Heart left ventricle (tissue), 16 donors: ENCODE measurements at regions not wholly inside any gene's neighbourhood (a gene's known extent, or its start where the extent isn't known, plus 50 kb on each side); places are given as distances from the start of the nearest gene placed in this dataset.

Experiments used
- ATAC-seq, 4 donors: fragments of 200-7000 bp; cut with Tn5 transposase; one replicate each; pipeline ENCODE4 v1.9.1; 2020 to 2022; ENCODE audit warnings: moderate library complexity in 4 of 4, mild to moderate bottlenecking in 3 of 4, moderate number of reproducible peaks in 1 of 4
- DNase-seq, 5 donors: peaks; one replicate each; pipeline ENCODE4 v3.0.0-alpha.2; 2020
- H3K27ac ChIP-seq, 12 donors: fragments of 200-600 bp; sonication (generic) in 4 of 12; one replicate each; pipeline versions ENCODE4 v1.5.0 to v1.8.0; 2016 to 2022; ENCODE audit warnings: mild to moderate bottlenecking in 2 of 12
- H3K27me3 ChIP-seq, 9 donors: fragments of 200-600 bp; sonication (generic) in 2 of 9; one replicate each; pipeline versions ENCODE4 v1.5.1 to v1.8.0; 2016 to 2022; ENCODE audit warnings: mild to moderate bottlenecking in 3 of 9
- H3K36me3 ChIP-seq, 9 donors: fragments of 200-600 bp; sonication (generic) in 2 of 9; one replicate each; pipeline versions ENCODE4 v1.5.0 to v1.8.0; 2018 to 2022; ENCODE audit warnings: mild to moderate bottlenecking in 2 of 9
- H3K4me1 ChIP-seq, 12 donors: fragments of 200-600 bp; sonication (generic) in 4 of 12; one replicate each; pipeline versions ENCODE4 v1.5.0 to v1.8.0; 2016 to 2022; ENCODE audit warnings: mild to moderate bottlenecking in 3 of 12
- H3K4me3 ChIP-seq, 12 donors: fragments of 200-600 bp; sonication (generic) in 4 of 12; one replicate each; pipeline versions ENCODE4 v1.5.0 to v1.8.0; 2017 to 2022; ENCODE audit warnings: mild to moderate bottlenecking in 9 of 12, moderate library complexity in 4 of 12
- H3K9me3 ChIP-seq, 12 donors: fragments of 200-600 bp; sonication (generic) in 4 of 12; one replicate each; pipeline versions ENCODE4 v1.5.0 to v1.8.0; 2016 to 2022; ENCODE audit warnings: mild to moderate bottlenecking in 1 of 12
- POLR2A ChIP-seq, 2 donors: fragments of 450-650 bp; IDR thresholded peaks; one replicate each; pipeline ENCODE4 v1.6.1; 2017; ENCODE audit warnings: antibody characterized with exemption in 2 of 2, mild to moderate bottlenecking in 2 of 2, moderate library complexity in 2 of 2
- WGBS, 4 donors: extraction: QIAGEN DNeasy Blood & Tissue Kit in 2 of 4; methylation state at CpG; one replicate each; pipeline versions ENCODE4 v1.1.5 to v1.1.7; 2013 to 2018; 5-methylcytosine and 5-hydroxymethylcytosine counted together
- intact Hi-C, 10 donors: fragments of 100-400 bp; cut with DNase I; formaldehyde crosslinking; loops; one replicate each; pipeline versions ENCODE4 v1.11.1 to v1.14.2; 2022
- TF ChIP-seq, protein P1 (sequence below), 12 donors: fragments of 200-600 bp; sonication (generic) in 4 of 12; IDR thresholded peaks; one replicate each; pipeline versions ENCODE4 v1.5.0 to v1.8.0; 2018 to 2022; ENCODE audit warnings: antibody characterized with exemption in 12 of 12, mild to moderate bottlenecking in 5 of 12
- donor health status: ischemic (EF 13 %, LVEDD 7.1; RV severe dilation, severe dysfunction).
- donor health status: healthy with polysubstance abuse.
- donor health status: DM: no; HTN: yes; CAD: no.
- donor health status: DM: no; HTN: no; CAD: no.
- donor health status: ischemic (EF 25% LVEDD 6.9; RV normal size, moderate dysfunction).
- donor health status: ischemic (EF 25% LVEDD 5.7; RV mildly dilated, moderate dysfunction).
- donor health status: healthy.
- donor health status: DM: yes; HTN: yes; CAD: no.
- donor health status: ischemic (EF 35%, LVEDD 5.7; RV mildly dilated, moderate dysfunction).
- donor health status: nonischemic (EF 11% LVEDD 7.7; RV severe dilation, severe dysfunction).
- donor health status: DM: yes; HTN: yes; CAD: no.
- donor health status: PGD.
- donor health status: ischemic (EF 29% LVEDD 5.4; RV normal size, mild dysfunction).
- donor health status: nonischemic (EF 23%, LVEDD 6.1; RV moderate dilation, normal function).

DNA sequence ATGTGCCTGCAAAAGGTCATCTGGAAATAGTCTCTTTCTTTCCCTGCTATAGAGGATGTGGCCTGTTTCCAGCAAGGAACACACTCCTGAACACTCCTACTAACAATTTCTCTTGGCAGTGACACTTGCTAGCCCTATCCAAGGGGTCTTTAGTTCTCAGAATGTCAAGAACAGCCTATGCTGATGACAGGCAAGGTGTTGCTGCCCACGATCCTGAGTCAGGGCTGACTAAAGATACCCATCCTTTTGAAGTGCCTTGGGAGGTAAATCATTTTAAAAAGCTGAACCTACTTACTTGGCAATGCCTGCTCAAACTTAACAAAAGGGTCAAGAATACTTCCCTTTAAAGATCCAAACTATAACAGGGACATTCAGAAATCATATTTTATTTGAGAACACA, 1146.4 kb downstream of the VRK1 start:
- H3K4me1 ChIP-seq: no peaks in the 10 kb centered on the region
- H3K27ac ChIP-seq: no peak overlapping the region
- no peaks in the 10 kb centered on the region for H3K36me3 ChIP-seq
- no peaks in the 10 kb centered on the region for H3K27me3 ChIP-seq
- H3K9me3 ChIP-seq: no peaks in the 10 kb centered on the region
- TF ChIP-seq, protein P1, sequence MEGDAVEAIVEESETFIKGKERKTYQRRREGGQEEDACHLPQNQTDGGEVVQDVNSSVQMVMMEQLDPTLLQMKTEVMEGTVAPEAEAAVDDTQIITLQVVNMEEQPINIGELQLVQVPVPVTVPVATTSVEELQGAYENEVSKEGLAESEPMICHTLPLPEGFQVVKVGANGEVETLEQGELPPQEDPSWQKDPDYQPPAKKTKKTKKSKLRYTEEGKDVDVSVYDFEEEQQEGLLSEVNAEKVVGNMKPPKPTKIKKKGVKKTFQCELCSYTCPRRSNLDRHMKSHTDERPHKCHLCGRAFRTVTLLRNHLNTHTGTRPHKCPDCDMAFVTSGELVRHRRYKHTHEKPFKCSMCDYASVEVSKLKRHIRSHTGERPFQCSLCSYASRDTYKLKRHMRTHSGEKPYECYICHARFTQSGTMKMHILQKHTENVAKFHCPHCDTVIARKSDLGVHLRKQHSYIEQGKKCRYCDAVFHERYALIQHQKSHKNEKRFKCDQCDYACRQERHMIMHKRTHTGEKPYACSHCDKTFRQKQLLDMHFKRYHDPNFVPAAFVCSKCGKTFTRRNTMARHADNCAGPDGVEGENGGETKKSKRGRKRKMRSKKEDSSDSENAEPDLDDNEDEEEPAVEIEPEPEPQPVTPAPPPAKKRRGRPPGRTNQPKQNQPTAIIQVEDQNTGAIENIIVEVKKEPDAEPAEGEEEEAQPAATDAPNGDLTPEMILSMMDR (IDR thresholded peaks at IDR 0.05): no peak
- no peak for TF ChIP-seq POLR2A (IDR thresholded peaks at IDR 0.05)
- DNase-seq (no peak), ATAC-seq (no peak)
- 0 to 29% (median 14%) methylated on average over 1 of the region's 1 CpG for WGBS, 4 donors
- H3K4me3 ChIP-seq: no peak overlapping the region
- intact Hi-C loops: no loop called here

DNA sequence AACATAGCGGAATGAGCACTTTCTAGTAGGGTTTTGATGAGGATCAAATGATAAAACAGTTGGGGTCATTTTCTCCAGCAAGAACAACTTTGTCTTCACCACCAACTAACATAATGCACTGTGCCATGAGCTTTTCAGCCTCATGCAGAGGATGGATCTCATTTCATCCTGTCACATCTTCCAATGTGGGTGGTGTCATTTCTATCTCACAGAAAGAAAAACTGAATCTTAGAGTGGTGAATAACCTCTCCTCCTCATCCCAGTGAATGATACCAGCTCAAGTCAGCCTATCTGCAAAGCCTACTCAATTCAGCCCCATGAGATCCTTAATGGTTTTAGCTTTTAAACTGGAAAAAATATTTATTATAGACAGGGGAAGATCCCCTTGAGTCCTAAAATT, 1147.2 kb downstream of the VRK1 start:
- no peak for ATAC-seq
- WGBS, 4 donors: 87 to 100% (median 93%) methylated on average over 1 of the region's 1 CpG

DNA sequence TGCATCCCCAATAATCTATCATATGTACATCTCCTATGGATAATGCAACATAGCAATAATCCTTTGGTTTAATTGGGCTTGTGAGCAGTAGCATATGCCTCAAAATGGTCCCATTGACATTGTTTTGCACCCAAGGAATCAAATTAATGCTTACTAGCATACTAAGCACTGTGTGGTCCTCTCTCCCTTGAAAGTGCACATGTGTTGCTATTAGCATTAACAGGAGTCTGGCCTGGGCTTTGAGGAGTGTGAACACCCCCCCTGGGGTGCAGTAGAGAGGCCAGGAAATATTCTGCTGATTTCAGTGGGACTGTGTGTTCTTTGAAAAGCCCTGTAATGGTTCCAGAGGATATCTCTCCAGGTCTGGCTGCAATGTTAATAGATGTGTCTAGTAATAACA, 1148.4 kb downstream of the VRK1 start:
- no peaks in the 10 kb centered on the region for H3K27me3 ChIP-seq
- TF ChIP-seq, protein P1 (IDR thresholded peaks at IDR 0.05): no peak
- TF ChIP-seq POLR2A (IDR thresholded peaks at IDR 0.05): no peak
- H3K9me3 ChIP-seq: no peaks in the 10 kb centered on the region
- H3K4me1 ChIP-seq: no peaks in the 10 kb centered on the region
- no peak for ATAC-seq
- no peak overlapping the region for H3K4me3 ChIP-seq
- intact Hi-C loops: no loop called here
- H3K36me3 ChIP-seq: no peaks in the 10 kb centered on the region
- DNase-seq: no peak
- H3K27ac ChIP-seq: no peak overlapping the region

More for the DNA sequence above, 1147.2 kb downstream of the VRK1 start:
- no peak overlapping the region for H3K27ac ChIP-seq
- TF ChIP-seq, protein P1 (IDR thresholded peaks at IDR 0.05): no peak
- no peak for TF ChIP-seq POLR2A (IDR thresholded peaks at IDR 0.05)
- H3K4me1 ChIP-seq: no peaks in the 10 kb centered on the region
- no peaks in the 10 kb centered on the region for H3K36me3 ChIP-seq
- DNase-seq: no peak
- H3K9me3 ChIP-seq: no peaks in the 10 kb centered on the region
- no peak overlapping the region for H3K4me3 ChIP-seq
- H3K27me3 ChIP-seq: no peaks in the 10 kb centered on the region
- intact Hi-C loops: no loop called here

DNA sequence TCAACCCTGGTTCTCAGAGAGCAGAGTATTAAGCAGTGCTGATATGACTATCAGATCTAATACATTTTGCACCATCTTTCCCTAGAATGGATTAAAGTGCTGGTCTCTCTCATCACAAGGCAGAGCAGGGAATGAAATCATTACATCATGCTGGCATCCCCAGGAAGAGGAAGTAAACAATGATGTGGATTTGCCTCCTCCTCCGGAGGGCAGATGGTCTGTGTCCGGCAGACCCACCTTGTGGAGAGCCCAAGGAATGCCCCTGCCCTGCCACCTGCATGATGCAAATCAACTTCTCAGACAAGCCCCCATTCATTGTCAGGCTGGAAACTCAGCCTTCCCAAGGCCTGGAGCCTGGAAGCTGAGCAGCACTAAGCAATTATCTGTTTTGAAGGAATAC, 1149.1 kb downstream of the VRK1 start:
- Histone ChIP-seq H3K4me3 (no peak overlapping the region), H3K27ac (no peak overlapping the region), H3K27me3 (no peaks in the 10 kb centered on the region), H3K4me1 (no peaks in the 10 kb centered on the region), H3K9me3 (no peaks in the 10 kb centered on the region), H3K36me3 (no peaks in the 10 kb centered on the region)
- intact Hi-C loops: no loop called here
- no peak for DNase-seq
- 33 to 85% (median 42%) methylated on average over 2 of the region's 2 CpGs for WGBS, 4 donors
- TF ChIP-seq, protein P1 (IDR thresholded peaks at IDR 0.05): no peak
- TF ChIP-seq POLR2A (IDR thresholded peaks at IDR 0.05): no peak
- ATAC-seq: no peak
